ENCODE measurements at regions not wholly inside any gene's neighbourhood (a gene's known extent, or its start where the extent isn't known, plus 50 kb on each side); places are given as distances from the start of the nearest gene placed in this dataset.

GRCh38 chr13:73876323-73876722, 257.9 kb downstream of the KLF12 start:
- DNase-seq (ENCODE audit: low spot score), result no peak
- intact Hi-C loops (cut with DNase I), result no loop called here

GRCh38 chr13:73873940-73874830, 260.0 kb downstream of the KLF12 start:
- intact Hi-C loops (cut with DNase I), result no loop called here
- no peak for DNase-seq (ENCODE audit: low spot score)

- no peak for DNase-seq (ENCODE audit: low spot score)
- intact Hi-C loops (cut with DNase I), result no loop called here
Observed at GRCh38 chr13:73872397-73872796, 261.8 kb downstream of the KLF12 start.

GRCh38 chr13:73870970-73871935, 263.0 kb downstream of the KLF12 start:
- DNase-seq (ENCODE audit: low spot score), result no peak
- intact Hi-C loops (cut with DNase I), result no loop called here

GRCh38 chr13:73870036-73870741, 264.0 kb downstream of the KLF12 start:
- intact Hi-C loops (cut with DNase I), result no loop called here
- DNase-seq (ENCODE audit: low spot score), result no peak

- no peak for DNase-seq (ENCODE audit: low spot score)
- intact Hi-C loops (cut with DNase I), result no loop called here
Observed at GRCh38 chr13:73865027-73865426, 269.2 kb downstream of the KLF12 start.

GRCh38 chr13:73861136-73861535, 273.1 kb downstream of the KLF12 start:
- DNase-seq (ENCODE audit: low spot score), result no peak
- intact Hi-C loops (cut with DNase I), result no loop called here

GRCh38 chr13:73860501-73860900, 273.7 kb downstream of the KLF12 start:
- intact Hi-C loops (cut with DNase I), result no loop called here
- no peak for DNase-seq (ENCODE audit: low spot score)

GRCh38 chr13:73859841-73860240, 274.4 kb downstream of the KLF12 start:
- DNase-seq (ENCODE audit: low spot score), result no peak
- intact Hi-C loops (cut with DNase I), result no loop called here

GRCh38 chr13:73857106-73857505, 277.1 kb downstream of the KLF12 start:
- intact Hi-C loops (cut with DNase I), result no loop called here
- DNase-seq (ENCODE audit: low spot score), result no peak

GRCh38 chr13:73851104-73851503, 283.1 kb downstream of the KLF12 start:
- DNase-seq (ENCODE audit: low spot score), result no peak
- intact Hi-C loops (cut with DNase I), result no loop called here

GRCh38 chr13:73850104-73850873, 283.9 kb downstream of the KLF12 start:
- intact Hi-C loops (cut with DNase I), result no loop called here
- no peak for DNase-seq (ENCODE audit: low spot score)

- intact Hi-C loops (cut with DNase I), result no loop called here
- DNase-seq (ENCODE audit: low spot score), result no peak
Observed at GRCh38 chr13:73849292-73849691, 284.9 kb downstream of the KLF12 start.

- intact Hi-C loops (cut with DNase I), result no loop called here
- DNase-seq (ENCODE audit: low spot score), result no peak
Observed at GRCh38 chr13:73844986-73845385, 289.2 kb downstream of the KLF12 start.

- intact Hi-C loops (cut with DNase I), result no loop called here
- no peak for DNase-seq (ENCODE audit: low spot score)
Observed at GRCh38 chr13:73842626-73843025, 291.6 kb downstream of the KLF12 start.

- DNase-seq (ENCODE audit: low spot score), result no peak
- intact Hi-C loops (cut with DNase I), result no loop called here
Observed at GRCh38 chr13:73842184-73842583, 292.0 kb downstream of the KLF12 start.

- intact Hi-C loops (cut with DNase I), result loop anchor here in 1 of 2 donors (10.0 kb wide), 1 partner anchor 298 kb away; the partner anchor contains the start of gene KLF12
- DNase-seq (ENCODE audit: low spot score), result no peak
Observed at GRCh38 chr13:73837147-73837546, 297.1 kb downstream of the KLF12 start.

- intact Hi-C loops (cut with DNase I), result loop anchor here in 1 of 2 donors (10.0 kb wide), 1 partner anchor 300 kb away; the partner anchor contains the start of gene KLF12
- no peak for DNase-seq (ENCODE audit: low spot score)
Observed at GRCh38 chr13:73835138-73835721, 299.0 kb downstream of the KLF12 start.

Measured in posterior vena cava (tissue), 2 donors.